PC-3 (cell line): ENCODE measurements at regions not wholly inside any gene's neighbourhood (a gene's known extent, or its start where the extent isn't known, plus 50 kb on each side); places are given as distances from the start of the nearest gene placed in this dataset.

Source experiments
- ATAC-seq: fragments of 200-7000 bp; cut with Tn5 transposase; 2 replicates; pipeline ENCODE4 v1.9.1; 2020; ENCODE audit warnings: mild to moderate bottlenecking, moderate library complexity
- BruUV-seq: library from RNA; stranded (reverse); fragments of 400-500 nt; replicated peaks from 2 replicates; lab custom pipeline; 2021; lab: Mats Ljungman, UMichigan
- CTCF ChIA-PET: fragments of 300-600 bp; sonication (Branson Sonifier 250); formaldehyde crosslinking; loops from one replicate; lab custom pipeline; 2022; ENCODE audit warnings: antibody characterized with exemption; lab: Charles Lee
- POLR2A ChIA-PET: fragments of 300-600 bp; sonication (Branson Sonifier 250); formaldehyde crosslinking; loops from one replicate; lab custom pipeline; 2022; ENCODE audit warnings: antibody characterized with exemption; ENCODE audit not compliant: unreplicated experiment; lab: Charles Lee
- DNase-seq: peaks from one replicate; pipeline ENCODE4 v3.0.0-alpha.2; 2015
- H2AFZ ChIP-seq: fragments of 300-600 bp; sonication (generic); 2 replicates; pipeline ENCODE4 v1.6.0; 2016; ENCODE audit warnings: antibody characterized with exemption, low read length
- H3F3A ChIP-seq: fragments of 300-600 bp; sonication (generic); one replicate; pipeline ENCODE4 v1.6.0; 2017; ENCODE audit warnings: antibody characterized with exemption, low read length, control low read depth, mild to moderate bottlenecking; ENCODE audit not compliant: unreplicated experiment
- H3K27ac ChIP-seq: fragments of 300-600 bp; sonication (generic); 2 replicates; pipeline ENCODE4 v1.5.1; 2016; ENCODE audit warnings: mild to moderate bottlenecking, low read length
- H3K27me3 ChIP-seq: fragments of 300-600 bp; sonication (generic); 2 replicates; pipeline ENCODE4 v1.6.1; 2016; ENCODE audit warnings: low read length, mixed read lengths
- H3K36me3 ChIP-seq: fragments of 300-600 bp; sonication (generic); 2 replicates; pipeline ENCODE4 v1.6.1; 2016; ENCODE audit warnings: low read depth, mixed run types, low read length, mixed read lengths
- H3K4me1 ChIP-seq: fragments of 300-600 bp; sonication (generic); 2 replicates; pipeline ENCODE4 v1.5.1; 2016; ENCODE audit warnings: low read length; ENCODE audit not compliant: insufficient read depth
- H3K4me2 ChIP-seq: fragments of 300-600 bp; sonication (generic); 2 replicates; pipeline ENCODE4 v1.6.0; 2016; ENCODE audit warnings: low read length
- H3K4me3 ChIP-seq: fragments of 300-600 bp; sonication (generic); 2 replicates; pipeline ENCODE4 v1.5.1; 2016; ENCODE audit warnings: mild to moderate bottlenecking, low read length, mixed read lengths
- H3K79me2 ChIP-seq: fragments of 300-600 bp; sonication (generic); 2 replicates; pipeline ENCODE4 v1.6.1; 2017; ENCODE audit warnings: low read length, mixed read lengths
- H3K9ac ChIP-seq: fragments of 300-600 bp; sonication (generic); 2 replicates; pipeline ENCODE4 v1.6.0; 2016; ENCODE audit warnings: mild to moderate bottlenecking, low read length
- H3K9me2 ChIP-seq: fragments of 300-600 bp; sonication (generic); replicated peaks from 2 replicates; pipeline ENCODE4 v1.6.1; 2016; ENCODE audit warnings: mixed run types, low read length, mixed read lengths
- H3K9me3 ChIP-seq: fragments of 300-600 bp; sonication (generic); 2 replicates; pipeline ENCODE4 v1.6.1; 2016; ENCODE audit warnings: low read length, mixed read lengths
- H4K20me1 ChIP-seq: fragments of 300-600 bp; sonication (generic); 2 replicates; pipeline ENCODE4 v1.6.1; 2016; ENCODE audit warnings: low read length, mixed read lengths
- CTCF ChIP-seq: fragments of 300-600 bp; sonication (generic); conservative IDR thresholded peaks from 2 replicates; pipeline ENCODE4 v1.5.1; 2017; ENCODE audit warnings: antibody characterized with exemption, low read depth, mild to moderate bottlenecking, low read length
- EZH2 ChIP-seq: fragments of 300-600 bp; sonication (generic); IDR thresholded peaks from one replicate; pipeline ENCODE4 v1.6.1; 2017; ENCODE audit warnings: antibody characterized with exemption, mild to moderate bottlenecking, low read length; ENCODE audit not compliant: unreplicated experiment
- EZH2phosphoT487 ChIP-seq: fragments of 300-600 bp; sonication (generic); IDR thresholded peaks from 2 replicates; pipeline ENCODE4 v1.6.1; 2018; ENCODE audit warnings: mild to moderate bottlenecking, antibody characterized with exemption, low read length, borderline replicate concordance
- intact Hi-C: fragments of 100-400 bp; cut with micrococcal nuclease; formaldehyde crosslinking; loops from 2 replicates; pipeline ENCODE4 v1.9.0; 2023

DNA sequence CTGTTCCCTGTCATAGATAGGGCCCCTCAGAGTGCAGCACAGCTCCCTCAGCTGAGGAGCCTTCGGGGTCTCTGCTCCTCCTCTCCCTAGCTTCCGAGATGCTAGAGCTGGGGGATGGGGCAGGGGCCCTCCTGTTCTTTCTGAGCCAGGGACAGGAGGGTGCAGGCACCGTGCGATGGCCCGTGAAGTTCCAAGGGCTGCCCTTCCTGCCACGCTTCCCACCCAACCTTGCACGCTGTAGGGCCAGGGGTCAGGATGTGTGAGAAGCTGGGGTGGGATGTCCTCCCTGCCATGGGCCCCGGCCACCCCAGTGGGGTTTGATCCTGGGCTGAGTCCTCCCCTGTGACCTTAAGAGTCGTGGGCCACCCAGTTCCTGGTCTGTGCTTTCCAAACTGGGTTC, 240.7 kb upstream of the C1orf174 start:
- H3K9me2 ChIP-seq, result no peaks in the 10 kb centered on the region
- H2AFZ ChIP-seq, result no peak overlapping the region
- ATAC-seq (no peak), DNase-seq (no peak)
- ChIA-PET POLR2A (no interaction called here), CTCF (no interaction called here)
- no peaks in the 10 kb centered on the region for H4K20me1 ChIP-seq
- H3K9ac ChIP-seq, result no peak overlapping the region
- no peaks in the 10 kb centered on the region for H3K79me2 ChIP-seq
- H3K36me3 ChIP-seq, result no peaks in the 10 kb centered on the region
- no peak overlapping the region for H3K27ac ChIP-seq
- intact Hi-C loops, result no loop called here
- no peak overlapping the region for H3K4me3 ChIP-seq
- H3K9me3 ChIP-seq, result peaks cover 5% of the 10 kb centered on the region; the same call in 1 of the 2 replicates
- BruUV-seq, result no TSS peak
- TF ChIP-seq EZH2, result no peak
- TF ChIP-seq EZH2phosphoT487, result no peak
- TF ChIP-seq CTCF, result no peak
- no peaks in the 10 kb centered on the region for H3F3A ChIP-seq
- H3K27me3 ChIP-seq, result peaks cover 63% of the 10 kb centered on the region
- no peaks in the 10 kb centered on the region for H3K4me1 ChIP-seq
- no peak overlapping the region for H3K4me2 ChIP-seq

DNA sequence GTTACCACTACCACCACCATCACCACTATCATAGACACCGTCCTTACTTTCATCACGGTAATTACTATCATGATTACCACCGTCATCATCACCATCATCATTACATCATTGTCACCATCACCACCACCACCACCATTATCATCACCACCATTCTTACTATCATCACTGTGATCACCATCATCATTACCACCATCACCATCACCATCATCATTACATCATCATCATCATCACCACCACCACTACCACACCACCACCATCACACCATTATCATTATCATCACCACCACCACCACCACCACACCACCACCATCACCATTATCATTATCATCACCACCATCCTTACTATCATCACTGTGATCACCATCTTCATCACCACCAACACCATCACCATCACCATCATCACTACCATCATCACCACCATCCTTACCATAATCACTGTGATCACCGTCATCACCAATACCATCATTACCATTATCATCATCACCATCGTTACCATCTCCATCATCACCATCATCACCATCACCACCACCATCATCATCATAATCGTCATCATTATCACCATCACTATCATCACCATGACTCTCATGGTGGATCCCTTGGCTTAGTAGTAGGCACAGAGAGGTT, 244.4 kb upstream of the C1orf174 start:
- no peak for DNase-seq
- peaks cover 70% of the 10 kb centered on the region for H3K27me3 ChIP-seq
- BruUV-seq, result no TSS peak
- H4K20me1 ChIP-seq, result no peaks in the 10 kb centered on the region
- no peaks in the 10 kb centered on the region for H3F3A ChIP-seq
- no peaks in the 10 kb centered on the region for H3K4me1 ChIP-seq
- ChIA-PET POLR2A (no interaction called here), CTCF (no interaction called here)
- no peaks in the 10 kb centered on the region for H3K36me3 ChIP-seq
- no peak overlapping the region for H3K9ac ChIP-seq
- no peaks in the 10 kb centered on the region for H3K79me2 ChIP-seq
- H3K9me2 ChIP-seq, result no peaks in the 10 kb centered on the region
- no peak overlapping the region for H2AFZ ChIP-seq
- H3K27ac ChIP-seq, result no peak overlapping the region
- no peak overlapping the region for H3K4me2 ChIP-seq
- no peak for TF ChIP-seq CTCF
- no peak for TF ChIP-seq EZH2
- no peak for TF ChIP-seq EZH2phosphoT487
- ATAC-seq, result no peak
- 0 out of 2 replicates have a peak, but pooled peaks cover 5% of the 10 kb centered on the region for H3K9me3 ChIP-seq
- H3K4me3 ChIP-seq, result no peak overlapping the region
- intact Hi-C loops, result no loop called here

- POLR2A ChIA-PET, result no interaction called here
Measured at GRCh38 chr1:4146101-4146500, 246.0 kb upstream of the C1orf174 start.

More at GRCh38 chr1:4146101-4146500, 246.0 kb upstream of the C1orf174 start:
- TF ChIP-seq EZH2phosphoT487, result no peak
- no peak for TF ChIP-seq EZH2
- TF ChIP-seq CTCF, result no peak
- no TSS peak for BruUV-seq
- Histone ChIP-seq H4K20me1 (no peaks in the 10 kb centered on the region), H3F3A (no peaks in the 10 kb centered on the region), H3K27ac (no peak overlapping the region), H3K4me3 (no peak overlapping the region), H3K4me2 (no peak overlapping the region), H3K4me1 (no peaks in the 10 kb centered on the region), H2AFZ (no peak overlapping the region), H3K9me3 (0 out of 2 replicates have a peak, but pooled peaks cover 5% of the 10 kb centered on the region), H3K36me3 (no peaks in the 10 kb centered on the region), H3K9ac (no peak overlapping the region), H3K27me3 (peaks cover 70% of the 10 kb centered on the region), H3K9me2 (no peaks in the 10 kb centered on the region), H3K79me2 (no peaks in the 10 kb centered on the region)
- CTCF ChIA-PET, result no interaction called here
- DNase-seq (no peak), ATAC-seq (no peak)
- intact Hi-C loops, result no loop called here
